Astrocyte of the cerebellum (primary cell): ENCODE measurements at regions not wholly inside any gene's neighbourhood (a gene's known extent, or its start where the extent isn't known, plus 50 kb on each side); places are given as distances from the start of the nearest gene placed in this dataset.

Source experiments
- DNase-seq: peaks from one replicate; pipeline ENCODE4 v3.0.0-alpha.2; 2011; ENCODE audit warnings: low read depth
- H3K4me3 ChIP-seq: 2 replicates; pipeline ENCODE4 v1.5.1; 2011; ENCODE audit warnings: mild to moderate bottlenecking, low read depth, low read length, moderate library complexity
- CTCF ChIP-seq: IDR thresholded peaks from 2 replicates; pipeline ENCODE4 v1.5.1; 2012; ENCODE audit warnings: low read length, low read depth, moderate library complexity, mild to moderate bottlenecking; ENCODE audit errors: missing control alignments
- in situ Hi-C: cut with HindIII; loops from 2 replicates; pipeline ENCODE4 v1.10.0; 2017; ENCODE audit warnings: low sequenced_read_pairs

GRCh38 chr13:97630725-97631124 is 196.8 kb downstream of the RAP2A start:
- DNase-seq, result no peak
- in situ Hi-C loops, result no loop called here
- H3K4me3 ChIP-seq, result no peak overlapping the region
- TF ChIP-seq CTCF, result no peak

- TF ChIP-seq CTCF, result no peak
- in situ Hi-C loops, result no loop called here
- DNase-seq, result no peak
- no peak overlapping the region for H3K4me3 ChIP-seq
Observed at GRCh38 chr13:97631158-97631557, 197.2 kb downstream of the RAP2A start.

GRCh38 chr13:97639236-97639635 is 205.3 kb downstream of the RAP2A start:
- no peak for TF ChIP-seq CTCF
- no peak overlapping the region for H3K4me3 ChIP-seq
- DNase-seq, result no peak
- in situ Hi-C loops, result no loop called here

- in situ Hi-C loops, result no loop called here
- no peak overlapping the region for H3K4me3 ChIP-seq
- DNase-seq, result no peak
- no peak for TF ChIP-seq CTCF
Observed at GRCh38 chr13:97640268-97640667, 206.3 kb downstream of the RAP2A start.

GRCh38 chr13:97648171-97648880 is 214.4 kb downstream of the RAP2A start:
- DNase-seq, result no peak

GRCh38 chr13:97648881-97649224 is 214.9 kb downstream of the RAP2A start:
- in situ Hi-C loops, result no loop called here
- no peak overlapping the region for H3K4me3 ChIP-seq
- no peak for DNase-seq
- no peak for TF ChIP-seq CTCF

More at GRCh38 chr13:97648171-97648880, 214.4 kb downstream of the RAP2A start:
- TF ChIP-seq CTCF, result no peak
- in situ Hi-C loops, result no loop called here
- no peak overlapping the region for H3K4me3 ChIP-seq
